HG03175 (cell line): ENCODE measurements at regions not wholly inside any gene's neighbourhood (a gene's known extent, or its start where the extent isn't known, plus 50 kb on each side); places are given as distances from the start of the nearest gene placed in this dataset.
"Not testable (repeated sequence)": the region's sequence is repeated elsewhere in the genome, so short reads cannot be mapped to it uniquely, and the experiment has no call there.

Experiments used
- ATAC-seq: cut with Tn5 transposase; IDR thresholded peaks from one replicate; pipeline ENCODE4 v1.9.1; 2021; ENCODE audit warnings: mild to moderate bottlenecking, moderate library complexity; ENCODE audit not compliant: unreplicated experiment

DNA sequence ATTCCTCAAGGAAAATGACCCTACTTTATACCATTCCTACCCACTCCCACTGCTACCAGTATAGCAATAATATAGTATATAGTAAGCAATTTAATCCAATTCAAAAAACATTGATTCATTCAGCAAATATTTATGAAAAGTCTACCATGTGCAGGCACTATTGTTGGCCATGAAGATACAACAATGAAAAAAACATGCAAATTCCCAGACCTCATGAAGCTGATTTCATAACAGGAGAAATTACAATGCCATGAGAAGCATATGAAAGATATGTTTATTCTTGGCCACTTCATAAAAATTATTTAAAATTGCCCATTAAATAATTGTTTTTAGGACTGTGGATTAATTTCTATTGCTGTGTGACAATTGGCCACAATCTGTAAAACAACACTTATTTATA is 315.8 kb upstream of the COL8A1 start:
- ATAC-seq: no peak

DNA sequence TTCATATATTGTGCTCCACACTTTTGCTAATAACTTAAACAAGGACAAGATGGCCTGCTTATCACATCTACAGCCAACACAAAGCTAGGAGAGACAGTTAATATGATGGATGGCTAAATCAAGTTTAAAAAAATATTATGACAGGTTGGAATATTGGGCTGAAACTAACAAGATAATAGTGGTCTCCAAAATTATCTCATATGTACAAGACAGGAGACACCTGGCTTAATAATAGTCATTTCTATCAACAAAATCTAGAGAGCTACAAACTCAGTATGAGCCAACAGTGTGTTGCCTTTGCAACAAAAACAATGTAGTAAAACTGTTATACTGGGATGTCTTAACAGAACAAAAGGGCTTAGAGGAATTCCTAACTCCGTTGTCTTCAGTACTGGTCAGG is 317.1 kb upstream of the COL8A1 start:
- ATAC-seq: no peak

GRCh38 chr3:99319961-99320360 is 318.4 kb upstream of the COL8A1 start:
- no peak for ATAC-seq

- ATAC-seq: no peak
These were observed 318.9 kb upstream of the COL8A1 start for GRCh38 chr3:99319450-99319849.

DNA sequence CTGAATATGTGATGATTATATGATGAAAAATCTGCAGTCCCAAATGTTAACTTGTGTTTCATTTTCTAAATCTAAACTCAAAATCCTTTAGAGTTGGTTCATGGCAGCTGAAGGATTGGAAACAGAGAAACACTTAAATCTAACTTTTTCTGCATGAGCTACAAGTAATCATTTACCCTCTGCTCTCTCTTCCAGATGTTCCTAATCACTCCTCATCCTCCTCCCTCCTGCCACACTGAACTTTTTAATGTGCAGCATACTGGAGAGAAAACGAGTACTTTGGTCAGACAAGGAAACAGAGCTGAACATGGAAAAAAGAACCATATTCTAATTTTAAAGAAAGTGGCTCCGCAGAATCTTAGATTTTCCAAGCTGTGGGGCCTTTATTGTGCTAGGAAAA is 321.2 kb upstream of the COL8A1 start:
- no peak for ATAC-seq

DNA sequence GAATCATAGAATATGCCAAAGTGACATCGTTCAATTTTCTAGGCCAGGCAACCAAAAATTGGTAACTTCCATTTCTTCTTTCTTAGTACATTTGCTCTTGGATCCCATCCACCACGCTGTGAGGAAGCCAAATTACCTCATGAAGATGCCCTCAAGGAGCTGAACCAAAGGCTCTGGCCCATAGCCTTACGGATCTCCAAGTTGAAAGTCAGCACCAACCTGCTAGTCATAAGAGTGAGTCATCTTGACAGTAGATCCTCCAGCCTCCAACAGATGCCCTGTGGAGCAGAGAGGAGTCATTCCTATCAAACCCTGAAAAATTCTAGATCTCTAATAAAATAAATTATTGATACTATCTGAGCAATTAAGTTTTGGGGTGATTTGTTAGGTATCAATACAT is 322.5 kb upstream of the COL8A1 start:
- no peak for ATAC-seq

- ATAC-seq: no peak
These were observed 324.9 kb upstream of the COL8A1 start for GRCh38 chr3:99313485-99313884.

DNA sequence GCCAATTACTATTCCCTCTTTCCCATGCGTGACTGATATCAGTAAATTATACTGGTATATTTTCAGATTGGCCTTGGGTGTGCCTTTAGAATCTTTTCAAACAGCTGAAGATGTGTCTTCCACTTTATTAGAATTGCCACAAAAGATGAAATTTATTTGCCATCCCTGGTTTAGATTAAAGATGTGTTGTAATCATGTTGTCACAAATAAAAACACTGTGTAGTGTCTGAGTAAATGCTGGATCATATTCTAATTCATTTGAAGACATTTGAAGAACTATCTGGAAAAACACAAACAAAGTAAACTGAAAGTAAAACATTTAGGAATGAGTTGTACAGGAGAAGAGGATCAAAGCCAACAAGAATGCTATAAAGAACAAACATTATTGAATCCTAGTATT is 339.7 kb upstream of the COL8A1 start:
- no peak for ATAC-seq

- ATAC-seq: no peak
These were observed 342.6 kb upstream of the COL8A1 start for GRCh38 chr3:99295836-99296235.

DNA sequence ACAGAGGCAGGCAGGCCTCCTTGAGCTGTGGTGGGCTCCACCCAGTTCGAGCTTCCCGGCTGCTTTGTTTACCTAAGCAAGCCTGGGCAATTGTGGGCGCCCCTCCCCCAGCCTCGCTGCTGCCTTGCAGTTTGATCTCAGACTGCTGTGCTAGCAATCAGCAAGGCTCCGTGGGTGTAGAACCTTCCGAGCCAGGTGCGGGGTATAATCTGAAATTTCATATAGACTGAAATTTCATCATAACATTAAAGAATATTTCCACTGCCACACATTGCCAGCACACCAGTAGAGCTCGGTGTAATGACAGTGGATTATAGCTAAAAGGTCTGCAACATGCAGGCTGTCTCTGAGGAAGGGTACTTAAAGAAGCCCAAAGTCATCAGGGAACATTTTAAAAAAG is 344.3 kb upstream of the COL8A1 start:
- ATAC-seq: not testable (repeated sequence)

GRCh38 chr3:99287876-99288275 is 350.5 kb upstream of the COL8A1 start:
- no peak for ATAC-seq

GRCh38 chr3:99286266-99286845 is 352.0 kb upstream of the COL8A1 start:
- ATAC-seq: no peak

- ATAC-seq: no peak
These were observed 368.3 kb upstream of the DCBLD2 start for GRCh38 chr3:99269606-99270351.

DNA sequence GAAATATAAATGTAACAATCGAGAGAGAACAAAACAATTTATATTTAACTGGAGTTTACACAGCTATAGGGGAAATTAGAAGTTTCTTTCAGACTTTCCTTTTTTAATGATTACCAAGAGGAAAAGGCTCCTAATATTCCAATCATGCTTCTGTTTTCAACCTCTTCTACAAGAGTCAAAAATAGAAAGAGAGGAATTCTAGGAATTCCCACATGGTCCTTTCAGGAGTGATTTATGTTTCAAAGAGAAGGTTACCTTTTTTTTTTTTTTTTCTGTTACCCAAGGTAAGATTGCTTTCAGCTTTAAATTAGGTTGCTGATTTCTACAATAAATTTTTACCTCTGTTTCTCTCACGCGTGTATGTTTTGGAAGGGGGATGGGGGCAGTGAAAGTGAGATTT is 355.3 kb upstream of the DCBLD2 start:
- ATAC-seq: no peak

DNA sequence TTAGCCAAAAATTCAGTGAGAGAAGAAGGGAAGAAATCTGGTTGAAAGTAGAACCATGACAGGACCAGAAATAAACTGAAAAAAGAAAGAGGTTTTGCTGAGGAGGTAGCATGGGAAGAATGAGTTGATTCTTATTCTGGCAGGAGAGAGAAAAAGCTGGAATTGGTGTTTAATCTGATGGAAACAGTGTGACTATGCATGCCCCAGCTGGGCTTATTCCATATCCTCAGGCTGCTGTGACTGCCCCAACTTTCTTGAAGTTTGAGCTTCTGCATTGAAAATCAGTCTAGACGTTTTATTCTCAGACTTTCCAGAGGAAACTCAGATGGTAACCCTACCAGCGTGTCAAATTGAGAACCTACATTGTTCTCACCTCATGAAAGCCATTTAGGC is 352.5 kb upstream of the DCBLD2 start:
- no peak for ATAC-seq

DNA sequence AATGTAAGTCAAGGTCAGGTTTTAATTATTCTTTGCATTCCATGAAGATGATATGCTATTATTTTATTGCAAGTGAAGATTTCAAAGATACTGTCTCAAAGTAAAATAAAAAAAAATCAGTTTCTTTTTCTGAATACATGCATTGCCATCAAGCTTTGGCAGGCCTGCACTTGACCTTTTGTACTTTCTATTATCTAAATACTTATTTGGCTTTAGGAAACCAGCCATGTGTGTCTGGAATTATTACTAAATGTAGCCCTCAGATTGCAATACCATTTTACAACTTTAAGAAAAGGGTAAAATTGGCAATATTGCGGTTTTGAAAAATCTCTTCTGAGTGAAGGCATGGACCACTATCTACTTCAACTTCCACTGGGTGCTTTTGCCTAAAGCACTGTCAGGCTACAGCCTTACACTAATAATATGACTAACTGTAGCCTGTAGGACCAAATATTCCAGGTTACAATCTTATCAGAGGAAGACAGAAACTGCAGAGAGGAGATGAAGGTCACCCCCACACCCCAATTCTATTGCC is 349.4 kb upstream of the DCBLD2 start:
- ATAC-seq: no peak

GRCh38 chr3:99250272-99250671 is 348.8 kb upstream of the DCBLD2 start:
- no peak for ATAC-seq

- no peak for ATAC-seq
These were observed 348.1 kb upstream of the DCBLD2 start for GRCh38 chr3:99249627-99250026.

DNA sequence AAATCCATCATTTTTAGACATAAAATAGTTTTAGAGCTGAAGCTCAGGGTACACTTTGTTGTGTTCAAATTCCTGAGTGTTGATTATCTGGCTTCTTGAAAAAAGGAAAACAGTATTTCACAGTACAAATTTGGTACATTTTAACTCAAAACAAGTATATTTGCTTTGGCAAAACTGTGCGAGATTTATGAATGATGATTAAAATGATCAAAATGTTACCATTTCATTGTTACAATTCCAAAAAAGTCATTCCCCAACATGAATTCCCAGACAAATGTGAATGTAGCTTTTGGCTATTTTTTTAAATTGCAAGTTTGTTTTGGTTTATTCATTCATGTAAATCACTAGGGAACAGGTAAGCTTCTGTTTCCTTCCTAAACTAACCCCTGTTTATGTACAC is 347.4 kb upstream of the DCBLD2 start:
- no peak for ATAC-seq

- no peak for ATAC-seq
These were observed 346.6 kb upstream of the DCBLD2 start for GRCh38 chr3:99248130-99248529.

- no peak for ATAC-seq
These were observed 344.6 kb upstream of the DCBLD2 start for GRCh38 chr3:99246010-99246654.

DNA sequence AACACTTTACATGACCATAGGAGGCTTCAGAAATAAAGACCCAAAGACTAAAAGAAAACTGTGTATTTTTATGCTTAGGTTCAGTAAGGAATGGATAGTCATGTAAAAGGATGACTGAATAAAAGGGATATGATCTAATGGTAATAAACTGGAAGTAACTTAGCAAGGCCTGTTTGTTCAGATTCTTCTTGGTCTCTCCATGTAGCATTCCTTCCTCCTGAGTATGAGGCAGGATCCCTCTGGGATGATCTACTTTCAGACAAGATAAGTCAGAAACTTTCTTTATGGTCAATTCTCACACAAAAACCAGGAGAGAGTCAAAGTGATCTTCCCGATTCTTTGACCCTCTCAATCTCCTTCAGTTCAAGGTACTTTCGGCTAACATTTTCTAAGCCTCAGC is 340.8 kb upstream of the DCBLD2 start:
- ATAC-seq: no peak
